ENCODE measurements at regions not wholly inside any gene's neighbourhood (a gene's known extent, or its start where the extent isn't known, plus 50 kb on each side); places are given as distances from the start of the nearest gene placed in this dataset.

- no peak overlapping the region for H3K9ac ChIP-seq (replicated peaks in 1 of 4; ENCODE audit: extremely low read depth in 1 of 4, low read depth in 3 of 4, low read length in 3 of 4)
- no peak overlapping the region for H2BK120ac ChIP-seq (replicated peaks; ENCODE audit: low read depth, low read length)
Measured at GRCh38 chr6:25174678-25175077, 104.5 kb upstream of the CARMIL1 start.

More at GRCh38 chr6:25174678-25175077, 104.5 kb upstream of the CARMIL1 start:
- no peaks in the 10 kb centered on the region for H3K4me1 ChIP-seq (replicated peaks in 1 of 4; ENCODE audit: control insufficient read depth in 3 of 4, insufficient read depth in 4 of 4, low read length in 3 of 4)
- H3K4me3 ChIP-seq (ENCODE audit: extremely low read depth in 1 of 4, insufficient read depth in 2 of 4, low read depth in 3 of 4, low read length in 4 of 4), result no peak overlapping the region
- no peak overlapping the region for H3K14ac ChIP-seq (ENCODE audit: insufficient read length)
- TF ChIP-seq POU5F1 (IDR thresholded peaks at IDR 0.05; ENCODE audit: low read depth, low read length) (no peak), KDM5A (IDR thresholded peaks at IDR 0.05; ENCODE audit: low read length) (no peak), SAP30 (IDR thresholded peaks at IDR 0.05; ENCODE audit: insufficient read depth, insufficient replicate concordance, low read length) (no peak)
- H2AK5ac ChIP-seq (ENCODE audit: low read depth, low read length), result no peak overlapping the region
- H3K56ac ChIP-seq (replicated peaks; ENCODE audit: insufficient read length, low read depth, low read length), result no peak overlapping the region
- no peak overlapping the region for H3K18ac ChIP-seq (ENCODE audit: extremely low read depth, low read length)
- FAIRE-seq, result no peak
- H3K4me2 ChIP-seq (ENCODE audit: insufficient read depth in 1 of 2, low read depth in 2 of 2, low read length in 2 of 2), result no peak overlapping the region
- H2BK15ac ChIP-seq (ENCODE audit: low read length), result no peak overlapping the region
- no peaks in the 10 kb centered on the region for H4K20me1 ChIP-seq (replicated peaks in 1 of 2; ENCODE audit: control insufficient read depth in 1 of 2, insufficient read depth in 2 of 2, low read length in 2 of 2)
- no peak overlapping the region for H3K4ac ChIP-seq (replicated peaks; ENCODE audit: insufficient read length, low read depth, low read length)
- H4K8ac ChIP-seq (ENCODE audit: extremely low read depth, insufficient read depth, low read length), result no peak overlapping the region
- no peak overlapping the region for H2BK20ac ChIP-seq (ENCODE audit: low read length)
- H4K91ac ChIP-seq (replicated peaks; ENCODE audit: insufficient read length, low read length), result no peak overlapping the region
- no peak overlapping the region for H3K27ac ChIP-seq (ENCODE audit: low read depth, low read length)
- no peaks in the 10 kb centered on the region for H3K79me2 ChIP-seq (ENCODE audit: control insufficient read depth in 1 of 2, insufficient read depth in 2 of 2, low read length in 2 of 2)
- no peaks in the 10 kb centered on the region for H3K79me1 ChIP-seq (ENCODE audit: low read depth, low read length)
- ChIA-PET CTCF (ENCODE audit: partially characterized antibody) (interaction anchor here (1.3 kb wide), 1 partner anchor 319 kb away, joined by 4 read pairs; no protein-coding TSS in a partner anchor), POLR2A (ENCODE audit: partially characterized antibody) (interaction anchor here (0.6 kb wide), 1 partner anchor 982 kb away, joined by 4 read pairs; no protein-coding TSS in a partner anchor)
- no peak for DNase-seq (ENCODE audit: low read depth in 1 of 2, low spot score in 2 of 2)
- H4K5ac ChIP-seq (ENCODE audit: insufficient read length, low read depth, low read length), result no peak overlapping the region
- no peaks in the 10 kb centered on the region; the same call in 1 of the 2 replicates for H3K23me2 ChIP-seq (ENCODE audit: low read depth, low read length)
- no peaks in the 10 kb centered on the region for H3K9me3 ChIP-seq (ENCODE audit: insufficient read depth in 2 of 2, low read depth in 1 of 2, low read length in 1 of 2)
- H2BK5ac ChIP-seq (ENCODE audit: low read depth, low read length), result no peak overlapping the region
- no peaks in the 10 kb centered on the region for H3K36me3 ChIP-seq (ENCODE audit: control insufficient read depth in 2 of 4, insufficient read depth in 4 of 4, low read length in 3 of 4)
- H3K23ac ChIP-seq (ENCODE audit: insufficient read length), result no peak overlapping the region
- WGBS, 2 experiments (ENCODE audit: extremely low coverage in 1 of 2, insufficient coverage in 1 of 2, insufficient read length in 1 of 2, insufficient replicate concordance in 2 of 2, low coverage in 1 of 2, low lambda C conversion rate in 2 of 2, missing lambda C conversion rate in 1 of 2), result 90% methylated on average over 6 of the region's 6 CpGs; no CpG with 5 or more reads in 1 of the 2 experiments
- H3K27me3 ChIP-seq (replicated peaks in 1 of 4; ENCODE audit: control insufficient read depth in 3 of 4, extremely low read depth in 1 of 4, insufficient read depth in 3 of 4, low read length in 3 of 4), result no peaks in the 10 kb centered on the region
- no peak overlapping the region for H2AFZ ChIP-seq (ENCODE audit: low read length)
- no peak overlapping the region for H2BK12ac ChIP-seq (ENCODE audit: low read depth, low read length)

Data from H1 (cell line).